A549 (cell line): ENCODE measurements at regions not wholly inside any gene's neighbourhood (a gene's known extent, or its start where the extent isn't known, plus 50 kb on each side); places are given as distances from the start of the nearest gene placed in this dataset.

Experiments used
- ATAC-seq, 2 experiments: fragments of 200-7000 bp in 1 of 2; fragments of >200 bp in 1 of 2; cut with Nextera tagmentation in 1 of 2; cut with Tn5 transposase in 1 of 2; 3 replicates each; pipeline versions ENCODE4 v1.8.0 to v1.9.1; 2018 to 2020; ENCODE audit warnings: mild to moderate bottlenecking in 1 of 2, moderate library complexity in 1 of 2
- CTCF ChIA-PET: fragments of 300-600 bp; sonication (Branson Sonifier 250); formaldehyde crosslinking; extraction: SDS; loops from one replicate; lab custom pipeline; 2021; ENCODE audit warnings: antibody characterized with exemption, inconsistent platforms; lab: Yijun Ruan, JAX
- POLR2A ChIA-PET: fragments of 350-600 bp; formaldehyde crosslinking; extraction: SDS; loops from one replicate; lab custom pipeline; 2021; ENCODE audit warnings: antibody characterized with exemption, inconsistent platforms; lab: Yijun Ruan, JAX
- DNase-seq, 2 experiments: peaks; one replicate each; pipeline versions ENCODE4 v3.0.0 to v3.0.0-alpha.2; 2011 to 2016; ENCODE audit warnings: low read depth in 1 of 2, low spot score in 1 of 2
- FAIRE-seq: peaks from 2 replicates; lab custom pipeline; 2011; peaks lifted over from hg19 to GRCh38; lab: Jason Lieb, UNC
- H3K27ac ChIP-seq, 2 experiments: fragments of >200 bp; sonication (Bioruptor Twin); formaldehyde crosslinking; 3 replicates each; pipeline ENCODE4 v1.5.1; 2016 to 2017
- H3K4me1 ChIP-seq: fragments of >200 bp; sonication (Bioruptor Twin); formaldehyde crosslinking; 3 replicates; pipeline ENCODE4 v1.6.1; 2016
- H3K4me2 ChIP-seq: fragments of >200 bp; sonication (Bioruptor Twin); formaldehyde crosslinking; 3 replicates; pipeline ENCODE4 v1.6.1; 2016
- H3K4me3 ChIP-seq: fragments of >200 bp; sonication (Bioruptor Twin); formaldehyde crosslinking; 3 replicates; pipeline ENCODE4 v1.5.1; 2016
- H3K9me3 ChIP-seq: fragments of >200 bp; sonication (Bioruptor Twin); formaldehyde crosslinking; 3 replicates; pipeline ENCODE4 v1.6.1; 2016
- BHLHE40 ChIP-seq: IDR thresholded peaks from 2 replicates; pipeline ENCODE4 v1.6.1; 2012; ENCODE audit warnings: low read depth, low read length, inconsistent platforms
- ESRRA ChIP-seq: fragments of 150-350 bp; IDR thresholded peaks from 2 replicates; pipeline ENCODE4 v1.6.1; 2014; ENCODE audit warnings: mild to moderate bottlenecking, low read length, borderline replicate concordance
- FOXS1 ChIP-seq: fragments of 250-450 bp; sonication (Bioruptor Pico); IDR thresholded peaks from 2 replicates; pipeline ENCODE4 v1.5.0; 2020; ENCODE audit warnings: mild to moderate bottlenecking, moderate library complexity
- HEYL ChIP-seq: fragments of 250-450 bp; sonication (Bioruptor Pico); IDR thresholded peaks from 2 replicates; pipeline ENCODE4 v1.8.0; 2021; ENCODE audit warnings: mild to moderate bottlenecking, moderate library complexity
- HOXA7 ChIP-seq: fragments of 250-450 bp; sonication (Bioruptor Pico); IDR thresholded peaks from 2 replicates; pipeline ENCODE4 v1.5.0; 2020; ENCODE audit warnings: mild to moderate bottlenecking, moderate library complexity
- JUNB ChIP-seq: fragments of >200 bp; sonication (Bioruptor Twin); formaldehyde crosslinking; IDR thresholded peaks from 2 replicates; pipeline ENCODE4 v1.6.1; 2016
- KDM1A ChIP-seq: fragments of 200-600 bp; sonication (generic); IDR thresholded peaks from 2 replicates; pipeline ENCODE4 v1.6.1; 2016; ENCODE audit warnings: low read depth, mild to moderate bottlenecking
- KDM5A ChIP-seq: fragments of 200-600 bp; sonication (generic); IDR thresholded peaks from 2 replicates; pipeline ENCODE4 v1.6.1; 2016; ENCODE audit warnings: antibody characterized with exemption, mild to moderate bottlenecking
- NFE2L2 ChIP-seq: fragments of 150-350 bp; conservative IDR thresholded peaks from 2 replicates; pipeline ENCODE4 v1.6.1; 2014; ENCODE audit warnings: low read length
- NR3C1 ChIP-seq: fragments of >200 bp; sonication (Bioruptor Twin); formaldehyde crosslinking; IDR thresholded peaks from 3 replicates; pipeline ENCODE4 v1.6.1; 2017
- POLR2AphosphoS2 ChIP-seq: conservative IDR thresholded peaks from 2 replicates; pipeline ENCODE4 v1.6.1; 2012; ENCODE audit warnings: low read length, improper control_type of control experiment, inconsistent platforms
- RFX5 ChIP-seq: fragments of 450-650 bp; IDR thresholded peaks from 2 replicates; pipeline ENCODE4 v1.7.1; 2014; ENCODE audit warnings: antibody characterized with exemption, mild to moderate bottlenecking, moderate library complexity
- SREBF2 ChIP-seq: fragments of 450-650 bp; IDR thresholded peaks from 2 replicates; pipeline ENCODE4 v1.6.1; 2014; ENCODE audit warnings: mild to moderate bottlenecking, moderate library complexity
- TFCP2L1 ChIP-seq: fragments of 250-450 bp; sonication (Bioruptor Pico); IDR thresholded peaks from 2 replicates; pipeline ENCODE4 v1.5.0; 2021; ENCODE audit warnings: mild to moderate bottlenecking
- ZC3H11A ChIP-seq: fragments of 450-650 bp; IDR thresholded peaks from 2 replicates; pipeline ENCODE4 v1.6.1; 2014; ENCODE audit warnings: antibody characterized with exemption, mild to moderate bottlenecking
- ZSCAN20 ChIP-seq: fragments of 250-450 bp; sonication (Bioruptor Pico); IDR thresholded peaks from 2 replicates; pipeline ENCODE4 v1.8.0; 2022; ENCODE audit warnings: mild to moderate bottlenecking, moderate library complexity
- WGBS: methylation state at CpG from one replicate; pipeline ENCODE4 v1.1.6; 2017; ENCODE audit errors: missing lambda C conversion rate; 5-methylcytosine and 5-hydroxymethylcytosine counted together
- TF ChIP-seq, protein P1 (sequence below): fragments of >200 bp; sonication (Bioruptor Twin); formaldehyde crosslinking; IDR thresholded peaks from 2 replicates; pipeline ENCODE4 v1.6.1; 2016
- TF ChIP-seq, protein P2 (sequence below): fragments of 200-600 bp; sonication (generic); IDR thresholded peaks from 2 replicates; pipeline ENCODE4 v1.6.1; 2016; ENCODE audit warnings: antibody characterized with exemption, mild to moderate bottlenecking, moderate library complexity
- TF ChIP-seq, protein P3 (sequence below): fragments of >200 bp; sonication (Bioruptor Twin); formaldehyde crosslinking; IDR thresholded peaks from 3 replicates; pipeline ENCODE4 v1.5.1; 2016
- TF ChIP-seq, protein P4 (sequence below): fragments of >200 bp; sonication (Bioruptor Twin); formaldehyde crosslinking; IDR thresholded peaks from 3 replicates; pipeline ENCODE4 v1.6.1; 2016

DNA sequence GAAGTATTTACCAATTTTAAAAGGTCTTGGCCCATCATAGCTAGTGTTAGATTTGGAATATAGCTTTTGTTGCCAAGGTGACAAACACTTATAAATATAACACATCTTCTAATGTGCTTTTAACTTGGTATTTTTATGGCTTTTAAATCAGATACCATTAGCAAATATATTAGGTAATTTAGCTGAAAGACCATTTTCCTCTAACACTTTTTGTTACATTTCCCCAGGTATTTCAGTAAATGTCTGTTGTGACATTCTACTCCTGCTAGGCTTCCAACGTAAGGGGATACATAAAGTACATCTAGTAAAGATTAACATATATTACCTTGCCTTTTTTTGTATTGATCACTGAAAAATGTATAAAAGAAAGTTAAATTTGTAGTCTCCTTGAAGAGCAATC, 75.0 kb upstream of the SEM1 start (continued):
- TF ChIP-seq HOXA7 (CRISPR knock-in tag) = no peak

DNA sequence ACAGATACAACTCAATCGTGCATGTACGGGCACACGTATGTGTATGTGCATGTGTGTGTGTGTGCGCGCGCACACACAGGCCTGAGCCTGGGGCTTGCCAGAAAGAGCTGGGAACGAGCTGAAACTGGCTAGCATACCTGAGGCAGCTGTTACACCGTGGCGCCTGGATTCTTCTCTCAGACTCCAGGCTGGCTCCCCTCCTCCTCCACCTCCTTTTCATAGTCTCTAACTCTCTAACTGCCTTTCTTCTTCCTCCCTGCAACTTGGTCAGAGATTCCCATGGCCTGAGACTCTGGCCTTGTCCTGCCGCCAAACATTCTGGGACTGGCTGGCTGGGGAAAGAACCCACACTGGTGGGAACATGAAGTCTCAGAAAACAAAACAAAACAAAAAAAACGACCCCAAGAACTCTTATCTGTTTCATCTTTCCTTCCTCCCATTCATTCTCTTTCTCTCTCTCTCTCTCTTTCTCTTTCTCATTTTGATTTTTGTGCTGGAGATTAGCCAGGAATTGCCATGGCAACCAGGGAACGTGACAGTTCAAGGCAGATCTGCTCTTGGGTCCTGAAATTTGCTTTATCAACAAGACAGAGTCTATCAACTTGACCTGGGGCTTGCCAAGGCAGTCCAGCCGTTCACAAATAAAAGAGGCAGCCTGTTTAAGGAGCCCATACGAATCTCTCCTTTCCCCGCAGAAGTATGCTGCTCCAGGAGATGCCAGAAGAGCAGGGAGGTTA, 76.8 kb upstream of the SEM1 start:
- no peak for FAIRE-seq
- Histone ChIP-seq H3K4me3 (no peak overlapping the region), H3K4me1 (no peaks in the 10 kb centered on the region), H3K4me2 (no peak overlapping the region), H3K27ac (no peak overlapping the region), H3K9me3 (no peaks in the 10 kb centered on the region)
- WGBS = 54% methylated on average over 15 of the region's 15 CpGs
- no peak for DNase-seq
- no peak for ATAC-seq
- ChIA-PET POLR2A (no interaction called here), CTCF (no interaction called here)
- TF ChIP-seq JUNB (no peak), FOXS1 (no peak), KDM5A (no peak), ZSCAN20 (CRISPR knock-in tag) (no peak), RFX5 (no peak)

DNA sequence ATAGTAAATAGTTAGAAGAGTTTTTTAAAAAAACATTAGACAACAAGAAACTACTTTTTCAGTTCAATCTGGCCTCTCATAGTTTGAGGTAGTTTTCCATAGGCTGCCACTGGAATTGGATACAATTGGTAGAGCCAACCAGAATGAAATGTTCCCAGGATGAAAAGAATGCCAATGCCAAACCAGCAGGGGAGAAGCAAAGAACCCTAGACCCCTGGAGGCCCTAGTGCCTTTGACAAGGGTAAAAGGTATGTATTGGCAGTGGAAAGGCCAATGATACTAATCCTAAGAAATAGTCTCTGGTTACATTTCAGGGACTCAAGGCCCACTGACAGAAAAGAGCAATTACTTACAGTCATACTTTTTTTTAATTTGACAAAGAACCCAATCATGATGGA, 77.4 kb upstream of the SEM1 start:
- no peak for TF ChIP-seq ESRRA
- TF ChIP-seq KDM1A = no peak
- TF ChIP-seq BHLHE40 = no peak
- TF ChIP-seq, protein P1, sequence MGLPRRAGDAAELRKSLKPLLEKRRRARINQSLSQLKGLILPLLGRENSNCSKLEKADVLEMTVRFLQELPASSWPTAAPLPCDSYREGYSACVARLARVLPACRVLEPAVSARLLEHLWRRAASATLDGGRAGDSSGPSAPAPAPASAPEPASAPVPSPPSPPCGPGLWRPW = no peak
- no peak for TF ChIP-seq HEYL
- TF ChIP-seq POLR2AphosphoS2 = no peak
- TF ChIP-seq NR3C1 = no peak
- TF ChIP-seq JUNB = no peak
- TF ChIP-seq SREBF2 = no peak
- no peak for TF ChIP-seq NFE2L2
- TF ChIP-seq, protein P2, sequence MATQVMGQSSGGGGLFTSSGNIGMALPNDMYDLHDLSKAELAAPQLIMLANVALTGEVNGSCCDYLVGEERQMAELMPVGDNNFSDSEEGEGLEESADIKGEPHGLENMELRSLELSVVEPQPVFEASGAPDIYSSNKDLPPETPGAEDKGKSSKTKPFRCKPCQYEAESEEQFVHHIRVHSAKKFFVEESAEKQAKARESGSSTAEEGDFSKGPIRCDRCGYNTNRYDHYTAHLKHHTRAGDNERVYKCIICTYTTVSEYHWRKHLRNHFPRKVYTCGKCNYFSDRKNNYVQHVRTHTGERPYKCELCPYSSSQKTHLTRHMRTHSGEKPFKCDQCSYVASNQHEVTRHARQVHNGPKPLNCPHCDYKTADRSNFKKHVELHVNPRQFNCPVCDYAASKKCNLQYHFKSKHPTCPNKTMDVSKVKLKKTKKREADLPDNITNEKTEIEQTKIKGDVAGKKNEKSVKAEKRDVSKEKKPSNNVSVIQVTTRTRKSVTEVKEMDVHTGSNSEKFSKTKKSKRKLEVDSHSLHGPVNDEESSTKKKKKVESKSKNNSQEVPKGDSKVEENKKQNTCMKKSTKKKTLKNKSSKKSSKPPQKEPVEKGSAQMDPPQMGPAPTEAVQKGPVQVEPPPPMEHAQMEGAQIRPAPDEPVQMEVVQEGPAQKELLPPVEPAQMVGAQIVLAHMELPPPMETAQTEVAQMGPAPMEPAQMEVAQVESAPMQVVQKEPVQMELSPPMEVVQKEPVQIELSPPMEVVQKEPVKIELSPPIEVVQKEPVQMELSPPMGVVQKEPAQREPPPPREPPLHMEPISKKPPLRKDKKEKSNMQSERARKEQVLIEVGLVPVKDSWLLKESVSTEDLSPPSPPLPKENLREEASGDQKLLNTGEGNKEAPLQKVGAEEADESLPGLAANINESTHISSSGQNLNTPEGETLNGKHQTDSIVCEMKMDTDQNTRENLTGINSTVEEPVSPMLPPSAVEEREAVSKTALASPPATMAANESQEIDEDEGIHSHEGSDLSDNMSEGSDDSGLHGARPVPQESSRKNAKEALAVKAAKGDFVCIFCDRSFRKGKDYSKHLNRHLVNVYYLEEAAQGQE = no peak
- TF ChIP-seq, protein P3, sequence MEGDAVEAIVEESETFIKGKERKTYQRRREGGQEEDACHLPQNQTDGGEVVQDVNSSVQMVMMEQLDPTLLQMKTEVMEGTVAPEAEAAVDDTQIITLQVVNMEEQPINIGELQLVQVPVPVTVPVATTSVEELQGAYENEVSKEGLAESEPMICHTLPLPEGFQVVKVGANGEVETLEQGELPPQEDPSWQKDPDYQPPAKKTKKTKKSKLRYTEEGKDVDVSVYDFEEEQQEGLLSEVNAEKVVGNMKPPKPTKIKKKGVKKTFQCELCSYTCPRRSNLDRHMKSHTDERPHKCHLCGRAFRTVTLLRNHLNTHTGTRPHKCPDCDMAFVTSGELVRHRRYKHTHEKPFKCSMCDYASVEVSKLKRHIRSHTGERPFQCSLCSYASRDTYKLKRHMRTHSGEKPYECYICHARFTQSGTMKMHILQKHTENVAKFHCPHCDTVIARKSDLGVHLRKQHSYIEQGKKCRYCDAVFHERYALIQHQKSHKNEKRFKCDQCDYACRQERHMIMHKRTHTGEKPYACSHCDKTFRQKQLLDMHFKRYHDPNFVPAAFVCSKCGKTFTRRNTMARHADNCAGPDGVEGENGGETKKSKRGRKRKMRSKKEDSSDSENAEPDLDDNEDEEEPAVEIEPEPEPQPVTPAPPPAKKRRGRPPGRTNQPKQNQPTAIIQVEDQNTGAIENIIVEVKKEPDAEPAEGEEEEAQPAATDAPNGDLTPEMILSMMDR = no peak
- no peak for TF ChIP-seq ZC3H11A
- TF ChIP-seq, protein P4, sequence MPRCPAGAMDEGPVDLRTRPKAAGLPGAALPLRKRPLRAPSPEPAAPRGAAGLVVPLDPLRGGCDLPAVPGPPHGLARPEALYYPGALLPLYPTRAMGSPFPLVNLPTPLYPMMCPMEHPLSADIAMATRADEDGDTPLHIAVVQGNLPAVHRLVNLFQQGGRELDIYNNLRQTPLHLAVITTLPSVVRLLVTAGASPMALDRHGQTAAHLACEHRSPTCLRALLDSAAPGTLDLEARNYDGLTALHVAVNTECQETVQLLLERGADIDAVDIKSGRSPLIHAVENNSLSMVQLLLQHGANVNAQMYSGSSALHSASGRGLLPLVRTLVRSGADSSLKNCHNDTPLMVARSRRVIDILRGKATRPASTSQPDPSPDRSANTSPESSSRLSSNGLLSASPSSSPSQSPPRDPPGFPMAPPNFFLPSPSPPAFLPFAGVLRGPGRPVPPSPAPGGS = no peak
- no peak for TF ChIP-seq TFCP2L1 (CRISPR knock-in tag)
- TF ChIP-seq, all 56 proteins: peak for 0
- Histone ChIP-seq H3K4me1 (no peaks in the 10 kb centered on the region), H3K4me2 (no peak overlapping the region), H3K4me3 (no peak overlapping the region), H3K27ac (no peak overlapping the region), H3K9me3 (no peaks in the 10 kb centered on the region)
- POLR2A ChIA-PET = no interaction called here
- CTCF ChIA-PET = no interaction called here
- no peak for DNase-seq
- no peak for ATAC-seq
- FAIRE-seq = no peak
